HUES64 (cell line): ENCODE measurements at regions not wholly inside any gene's neighbourhood (a gene's known extent, or its start where the extent isn't known, plus 50 kb on each side); places are given as distances from the start of the nearest gene placed in this dataset.

ENCODE experiments used
- H3K27ac ChIP-seq: 2 replicates; pipeline ENCODE4 v1.7.0; 2013; ENCODE audit warnings: low read depth, low read length, inconsistent platforms
- H3K27me3 ChIP-seq: 2 replicates; pipeline ENCODE4 v1.6.1; 2013; ENCODE audit warnings: mild to moderate bottlenecking, low read length; ENCODE audit not compliant: insufficient read depth
- H3K36me3 ChIP-seq: 2 replicates; pipeline ENCODE4 v1.6.1; 2013; ENCODE audit warnings: mild to moderate bottlenecking, low read length; ENCODE audit not compliant: insufficient read depth
- H3K4me1 ChIP-seq: 2 replicates; pipeline ENCODE4 v1.6.1; 2013; ENCODE audit warnings: mild to moderate bottlenecking, low read length, moderate library complexity; ENCODE audit not compliant: insufficient read depth
- H3K4me3 ChIP-seq: 2 replicates; pipeline ENCODE4 v1.5.1; 2013; ENCODE audit warnings: mild to moderate bottlenecking, low read length, moderate library complexity
- H3K9ac ChIP-seq: 2 replicates; pipeline ENCODE4 v1.6.1; 2013; ENCODE audit warnings: mild to moderate bottlenecking, low read depth, low read length
- H3K9me3 ChIP-seq: 2 replicates; pipeline ENCODE4 v1.6.1; 2013; ENCODE audit warnings: low read depth, low read length; ENCODE audit not compliant: insufficient read depth
- WGBS: fragments of 150-250, 120-280 bp; methylation state at CpG from one replicate; pipeline ENCODE4 v1.1.7; 2013; ENCODE audit warnings: missing lambda C conversion rate; 5-methylcytosine and 5-hydroxymethylcytosine counted together

- H3K27me3 ChIP-seq = no peaks in the 10 kb centered on the region
- H3K36me3 ChIP-seq = no peaks in the 10 kb centered on the region
- H3K9ac ChIP-seq = no peak overlapping the region
- no peak overlapping the region for H3K27ac ChIP-seq
- no peaks in the 10 kb centered on the region for H3K9me3 ChIP-seq
- H3K4me3 ChIP-seq = no peak overlapping the region
- no peaks in the 10 kb centered on the region; the same call in 1 of the 2 replicates for H3K4me1 ChIP-seq
- WGBS = 84% methylated on average over 12 of the region's 12 CpGs
Measured at GRCh38 chr9:89757776-89758528, 153.1 kb downstream of the GADD45G start.

GRCh38 chr9:89759572-89759971 is 154.8 kb downstream of the GADD45G start:
- Histone ChIP-seq H3K4me1 (no peaks in the 10 kb centered on the region), H3K27me3 (no peaks in the 10 kb centered on the region), H3K9ac (no peak overlapping the region), H3K4me3 (no peak overlapping the region), H3K27ac (no peak overlapping the region), H3K9me3 (no peaks in the 10 kb centered on the region), H3K36me3 (no peaks in the 10 kb centered on the region)
- WGBS = 81% methylated on average over 9 of the region's 9 CpGs

- Histone ChIP-seq H3K36me3 (no peaks in the 10 kb centered on the region), H3K4me1 (no peaks in the 10 kb centered on the region), H3K9me3 (no peaks in the 10 kb centered on the region), H3K9ac (no peak overlapping the region), H3K27me3 (no peaks in the 10 kb centered on the region), H3K27ac (no peak overlapping the region), H3K4me3 (no peak overlapping the region)
- 94% methylated on average over 6 of the region's 6 CpGs for WGBS
Measured at GRCh38 chr9:89760123-89760522, 155.3 kb downstream of the GADD45G start.

- Histone ChIP-seq H3K9me3 (no peaks in the 10 kb centered on the region), H3K4me3 (no peak overlapping the region), H3K27ac (no peak overlapping the region), H3K9ac (no peak overlapping the region), H3K27me3 (no peaks in the 10 kb centered on the region), H3K4me1 (no peaks in the 10 kb centered on the region), H3K36me3 (no peaks in the 10 kb centered on the region)
- 86% methylated on average over 5 of the region's 5 CpGs for WGBS
Measured at GRCh38 chr9:89764217-89764616, 159.4 kb downstream of the GADD45G start.

GRCh38 chr9:89765211-89765946 is 160.6 kb downstream of the GADD45G start:
- no peaks in the 10 kb centered on the region for H3K36me3 ChIP-seq
- no peak overlapping the region for H3K9ac ChIP-seq
- no peaks in the 10 kb centered on the region for H3K9me3 ChIP-seq
- H3K4me1 ChIP-seq = no peaks in the 10 kb centered on the region
- WGBS = 83% methylated on average over 3 of the region's 3 CpGs
- no peaks in the 10 kb centered on the region for H3K27me3 ChIP-seq
- H3K27ac ChIP-seq = no peak overlapping the region
- no peak overlapping the region for H3K4me3 ChIP-seq

GRCh38 chr9:89766991-89767390 is 162.2 kb downstream of the GADD45G start:
- H3K9ac ChIP-seq = no peak overlapping the region
- no peaks in the 10 kb centered on the region for H3K4me1 ChIP-seq
- no peak overlapping the region for H3K4me3 ChIP-seq
- no peaks in the 10 kb centered on the region for H3K36me3 ChIP-seq
- no peaks in the 10 kb centered on the region for H3K9me3 ChIP-seq
- no peak overlapping the region for H3K27ac ChIP-seq
- no peaks in the 10 kb centered on the region for H3K27me3 ChIP-seq

GRCh38 chr9:89768051-89768450 is 163.2 kb downstream of the GADD45G start:
- Histone ChIP-seq H3K27ac (no peak overlapping the region), H3K4me3 (no peak overlapping the region), H3K27me3 (no peaks in the 10 kb centered on the region), H3K9ac (no peak overlapping the region), H3K9me3 (no peaks in the 10 kb centered on the region), H3K4me1 (no peaks in the 10 kb centered on the region), H3K36me3 (no peaks in the 10 kb centered on the region)
- 89% methylated on average over 3 of the region's 4 CpGs for WGBS

GRCh38 chr9:89768650-89769071 is 163.8 kb downstream of the GADD45G start:
- H3K36me3 ChIP-seq = no peaks in the 10 kb centered on the region
- no peaks in the 10 kb centered on the region for H3K27me3 ChIP-seq
- H3K9ac ChIP-seq = no peak overlapping the region
- H3K9me3 ChIP-seq = no peaks in the 10 kb centered on the region
- no peaks in the 10 kb centered on the region for H3K4me1 ChIP-seq
- no peak overlapping the region for H3K27ac ChIP-seq
- H3K4me3 ChIP-seq = no peak overlapping the region
- 94% methylated on average over 7 of the region's 7 CpGs for WGBS

GRCh38 chr9:89770531-89771174 is 165.8 kb downstream of the GADD45G start:
- Histone ChIP-seq H3K36me3 (no peaks in the 10 kb centered on the region), H3K27me3 (no peaks in the 10 kb centered on the region), H3K4me3 (no peak overlapping the region), H3K9ac (no peak overlapping the region), H3K27ac (no peak overlapping the region), H3K9me3 (no peaks in the 10 kb centered on the region), H3K4me1 (no peaks in the 10 kb centered on the region)
- WGBS = 94% methylated on average over 8 of the region's 8 CpGs

GRCh38 chr9:89771205-89771604 is 166.4 kb downstream of the GADD45G start:
- no peaks in the 10 kb centered on the region for H3K4me1 ChIP-seq
- no peak overlapping the region for H3K9ac ChIP-seq
- H3K36me3 ChIP-seq = no peaks in the 10 kb centered on the region
- H3K9me3 ChIP-seq = no peaks in the 10 kb centered on the region
- 93% methylated on average over 4 of the region's 4 CpGs for WGBS
- H3K27ac ChIP-seq = no peak overlapping the region
- no peak overlapping the region for H3K4me3 ChIP-seq
- no peaks in the 10 kb centered on the region for H3K27me3 ChIP-seq

- Histone ChIP-seq H3K4me3 (no peak overlapping the region), H3K27me3 (no peaks in the 10 kb centered on the region), H3K9me3 (no peaks in the 10 kb centered on the region), H3K27ac (no peak overlapping the region), H3K9ac (no peak overlapping the region), H3K4me1 (no peaks in the 10 kb centered on the region), H3K36me3 (no peaks in the 10 kb centered on the region)
- WGBS = 84% methylated on average over 8 of the region's 8 CpGs
Measured at GRCh38 chr9:89773170-89773569, 168.4 kb downstream of the GADD45G start.
